ENCODE measurements at regions not wholly inside any gene's neighbourhood (a gene's known extent, or its start where the extent isn't known, plus 50 kb on each side); places are given as distances from the start of the nearest gene placed in this dataset.
"Not testable (repeated sequence)": the region's sequence is repeated elsewhere in the genome, so short reads cannot be mapped to it uniquely, and the experiment has no call there.

DNA sequence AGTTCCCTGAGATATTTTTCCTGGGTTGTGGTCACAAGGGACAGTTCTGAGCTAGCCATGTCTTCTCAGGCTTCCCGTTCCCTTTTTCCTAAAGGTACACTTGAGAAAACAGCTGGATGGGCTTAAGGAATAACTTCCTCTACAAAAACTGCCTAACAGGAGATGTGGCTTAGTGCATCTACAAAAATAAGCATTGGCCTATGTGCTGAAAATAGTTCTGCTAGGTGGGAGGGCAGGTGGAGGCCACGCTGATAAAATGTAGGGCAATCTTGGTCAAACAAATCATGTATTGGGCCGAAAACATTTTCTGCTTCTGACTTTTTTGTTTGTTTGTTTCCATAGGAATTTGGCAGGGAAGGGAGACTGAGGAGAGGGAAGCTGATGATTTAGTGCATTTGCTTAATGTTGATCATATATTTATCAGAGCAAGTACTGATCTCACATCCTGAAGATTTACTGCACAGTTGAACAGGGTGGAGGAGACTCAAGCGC lies 409.4 kb upstream of the FZD8 start:
- no peak for DNase-seq (ENCODE audit: low read depth)

DNA sequence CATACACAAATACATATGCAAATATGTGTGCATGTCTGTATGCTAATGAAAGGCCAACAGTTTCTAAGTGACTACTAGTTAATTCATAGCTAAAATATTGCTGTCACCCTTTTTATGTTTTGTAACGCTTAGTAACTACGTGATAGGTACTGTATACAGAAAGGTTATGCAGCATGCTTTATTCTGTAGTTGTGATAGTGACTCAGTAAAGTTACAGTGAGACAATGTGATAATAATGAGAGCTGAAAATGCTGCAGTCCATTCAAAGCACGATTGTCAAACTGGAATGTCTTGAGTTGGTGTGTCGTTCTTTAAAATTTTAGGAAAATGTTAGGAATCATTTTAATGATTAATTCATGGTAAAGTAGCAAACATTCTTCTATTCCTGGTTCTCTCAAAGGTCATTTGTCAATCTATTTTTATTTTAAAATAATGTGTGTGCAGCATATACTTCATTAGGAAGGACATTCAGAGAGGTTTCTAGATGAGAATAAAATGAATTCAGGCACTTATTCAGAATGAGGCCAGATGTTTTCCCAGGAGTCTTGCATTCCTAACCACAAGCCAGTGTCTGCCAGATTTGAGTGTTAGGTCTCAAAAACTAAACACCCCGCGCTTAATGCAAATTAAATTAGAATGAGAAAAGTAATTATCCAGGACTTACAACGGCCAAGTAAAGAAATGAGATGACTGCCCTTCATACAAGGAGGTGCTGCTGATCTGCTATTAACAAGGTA lies 408.8 kb upstream of the FZD8 start:
- DNase-seq (ENCODE audit: low read depth): no peak

DNA sequence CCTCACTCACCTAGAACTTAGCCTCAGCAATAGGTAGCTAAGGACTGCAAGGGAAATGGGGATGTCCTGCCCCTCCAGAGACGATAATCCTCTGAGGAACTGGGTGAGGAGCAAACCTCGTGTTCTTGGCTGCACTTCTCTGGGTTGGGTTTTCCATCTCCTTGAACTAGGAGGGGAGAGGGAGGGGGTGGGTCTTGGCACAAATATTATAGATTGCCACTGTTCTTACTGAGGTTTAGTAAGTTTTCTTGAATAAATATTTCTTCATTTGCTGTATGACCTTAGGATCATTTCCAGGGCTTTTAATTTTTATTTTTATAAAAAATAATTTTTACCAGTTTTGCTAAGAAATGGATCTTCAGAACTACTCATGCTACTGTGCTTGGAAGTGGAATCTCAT lies 406.7 kb upstream of the FZD8 start:
- DNase-seq (ENCODE audit: low read depth): no peak

DNA sequence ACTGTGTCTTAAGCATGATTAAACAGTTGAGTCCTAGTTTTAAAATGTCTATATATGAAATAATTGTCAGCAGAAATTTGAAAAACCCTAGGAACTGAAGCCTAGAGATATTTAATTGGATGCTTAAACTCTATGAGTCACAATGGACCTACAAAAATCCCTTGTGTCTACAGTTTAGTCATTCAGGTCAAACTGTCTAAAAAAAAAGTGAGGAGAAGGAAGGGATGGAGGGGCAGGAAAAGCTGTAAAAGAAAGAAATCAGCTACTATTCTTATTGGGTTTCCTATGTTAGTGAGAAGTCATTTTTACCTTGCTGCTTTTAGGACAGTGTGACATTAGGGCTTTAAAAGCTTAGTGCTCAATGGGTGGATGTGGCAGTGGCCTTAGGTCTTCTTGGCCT lies 406.1 kb upstream of the FZD8 start:
- no peak for DNase-seq (ENCODE audit: low read depth)

DNA sequence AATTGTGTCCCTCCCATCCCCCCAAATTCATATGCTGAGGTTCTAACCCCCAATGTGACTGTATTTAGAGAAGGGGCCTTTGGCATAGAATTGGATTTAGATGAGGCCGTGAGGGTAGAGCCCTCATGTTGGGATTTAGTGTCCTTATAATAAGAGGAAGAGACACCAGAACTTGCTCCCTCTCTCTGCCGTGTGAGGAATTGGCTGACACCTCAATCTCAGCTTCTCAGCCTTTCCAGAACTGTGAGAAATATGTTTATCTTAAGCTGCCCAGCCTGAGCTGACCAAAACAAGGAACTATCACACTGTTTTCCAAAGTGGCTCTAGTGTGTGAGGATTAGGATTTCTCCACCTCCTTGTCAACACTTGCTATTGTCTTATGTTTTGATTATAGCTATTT lies 400.0 kb upstream of the FZD8 start:
- DNase-seq (ENCODE audit: low read depth): no peak

DNA sequence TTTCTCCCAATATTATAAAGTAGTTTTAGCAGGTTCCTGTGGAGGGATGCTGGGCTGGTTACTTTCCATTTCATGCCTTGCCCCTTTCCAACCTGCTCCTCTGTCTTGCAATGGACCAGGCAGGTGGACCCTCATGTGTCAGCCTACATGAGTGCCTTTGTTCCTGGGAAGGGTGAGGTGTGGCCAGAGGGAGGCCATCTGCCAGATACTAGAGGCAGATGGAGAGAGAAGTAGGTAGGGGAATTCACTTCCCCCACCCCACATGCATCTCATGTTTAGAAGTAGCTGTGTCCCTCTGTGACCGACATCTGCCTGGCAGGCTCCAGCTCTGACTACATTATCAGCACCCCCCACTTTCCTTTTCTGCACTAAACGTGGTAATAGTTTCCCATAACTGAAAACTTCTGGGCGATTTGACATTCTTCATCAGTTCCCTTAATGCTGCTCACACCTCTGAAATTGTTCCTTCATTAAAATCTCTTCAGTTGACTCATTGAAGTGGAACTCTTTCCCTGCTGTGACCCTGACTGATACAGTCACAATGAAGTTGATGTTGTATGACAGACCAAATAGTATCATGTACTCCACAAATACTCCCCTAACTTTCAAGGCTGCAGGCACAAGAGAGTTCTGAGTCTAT lies 396.3 kb upstream of the FZD8 start:
- no peak for DNase-seq (ENCODE audit: low read depth)

DNA sequence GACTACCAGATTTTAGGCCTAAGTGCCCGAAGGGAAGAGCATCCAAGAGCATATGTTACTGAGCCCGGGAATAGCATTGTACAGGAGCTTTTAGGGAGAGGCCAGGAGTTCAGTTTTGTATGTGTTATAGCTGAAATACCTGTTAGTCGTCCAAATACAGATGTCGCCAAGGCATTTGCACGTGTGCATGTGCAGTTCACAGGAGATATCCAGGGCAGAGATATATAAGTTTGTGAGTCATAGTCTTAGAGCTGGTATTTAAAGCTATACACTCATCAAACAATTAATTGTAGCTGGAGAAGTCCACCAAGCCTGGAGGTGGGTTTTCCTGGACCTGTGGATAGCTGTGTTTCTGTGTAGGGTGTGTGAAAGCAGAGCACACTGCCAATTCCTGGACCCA lies 394.0 kb upstream of the FZD8 start:
- no peak for DNase-seq (ENCODE audit: low read depth)

DNA sequence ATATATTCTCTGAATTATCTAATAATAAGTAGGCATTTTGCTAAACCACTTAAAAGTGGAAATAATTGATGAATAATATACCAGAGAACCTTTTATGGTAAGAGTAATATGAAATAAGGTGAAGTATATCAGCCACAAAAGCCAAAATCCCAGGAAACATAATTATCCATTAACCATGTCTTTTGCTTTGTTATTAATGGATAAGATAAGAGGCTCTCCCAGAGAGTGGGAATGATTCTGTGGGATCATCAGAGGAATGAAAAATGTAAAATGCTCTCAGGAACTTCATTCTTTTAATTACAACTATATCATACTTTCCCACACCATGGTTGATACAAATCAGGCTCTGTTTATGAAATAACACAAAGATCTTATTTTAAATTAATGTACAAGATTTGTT lies 391.7 kb upstream of the FZD8 start:
- DNase-seq (ENCODE audit: low read depth): no peak

DNA sequence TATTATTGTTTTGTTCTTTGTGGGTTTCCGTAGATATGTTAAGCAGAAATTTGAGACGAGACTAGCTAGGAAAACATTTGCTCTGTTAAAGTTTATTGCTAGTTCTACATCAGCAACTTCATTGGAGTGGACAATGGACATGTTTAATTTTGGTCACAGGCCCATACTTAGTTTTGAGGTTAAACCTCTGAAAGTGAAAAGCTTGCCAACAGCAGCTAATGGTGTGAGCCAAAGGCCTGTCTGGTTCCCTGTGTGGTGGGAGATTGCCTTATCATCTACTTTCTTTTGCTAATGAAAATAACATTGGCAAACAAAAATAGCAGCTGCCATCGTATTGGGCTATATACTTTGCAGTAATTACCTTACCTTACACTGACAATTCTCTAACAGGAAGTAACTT lies 388.4 kb upstream of the FZD8 start:
- DNase-seq (ENCODE audit: low read depth): no peak

DNA sequence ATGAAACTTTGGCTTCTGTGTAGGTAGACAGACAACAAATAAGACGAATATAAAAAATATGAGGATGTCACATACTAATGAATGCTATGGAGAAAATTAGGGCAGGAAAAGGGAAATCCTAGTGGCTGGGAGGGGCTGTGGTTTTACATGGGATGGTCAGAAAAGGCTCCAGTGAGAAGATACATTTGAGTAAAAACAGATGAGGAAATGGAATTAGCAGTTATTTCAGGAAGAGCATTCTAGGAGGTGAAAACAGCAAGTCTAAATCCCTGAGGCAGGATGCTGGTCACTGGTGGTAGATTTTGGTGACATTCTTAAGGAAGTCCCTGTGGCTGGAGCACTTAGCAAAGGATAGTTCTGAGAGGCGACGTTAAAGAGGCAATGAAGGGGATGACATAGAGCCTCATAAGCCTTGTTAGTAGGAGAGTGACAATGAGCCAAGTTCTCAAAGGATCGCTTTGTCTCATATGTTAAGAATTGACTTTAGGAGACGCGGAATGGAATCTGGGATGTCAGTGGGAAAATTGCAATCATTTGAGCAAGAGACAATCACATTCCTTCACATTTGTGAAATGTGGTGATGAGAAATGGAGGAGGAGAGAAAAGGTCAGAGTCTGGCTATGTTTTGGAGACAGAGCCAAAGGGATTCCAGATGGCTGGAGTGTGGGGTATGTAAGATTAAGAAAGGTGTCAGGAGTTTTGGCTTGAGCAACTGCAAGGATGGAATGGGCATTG lies 384.7 kb upstream of the FZD8 start:
- DNase-seq (ENCODE audit: low read depth): no peak

DNA sequence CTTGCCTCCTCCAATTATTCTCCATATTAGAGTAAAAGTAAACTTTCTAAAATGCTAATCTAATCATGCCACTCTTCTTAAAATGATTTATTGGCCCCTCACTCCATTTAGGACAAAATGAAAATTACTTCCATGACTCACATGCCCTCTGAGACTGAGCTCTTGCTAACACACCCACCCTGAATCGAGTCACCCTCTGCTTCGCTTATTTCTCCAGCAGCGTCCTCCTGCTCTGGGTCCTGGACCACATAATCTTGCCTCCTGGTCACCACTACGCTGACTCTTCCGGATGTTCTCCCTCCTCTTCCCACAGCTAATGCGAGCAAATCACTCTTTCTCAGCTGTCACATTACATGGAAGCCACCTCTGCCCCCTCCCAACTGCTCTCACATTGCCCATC lies 384.0 kb upstream of the FZD8 start:
- DNase-seq (ENCODE audit: low read depth): no peak

DNA sequence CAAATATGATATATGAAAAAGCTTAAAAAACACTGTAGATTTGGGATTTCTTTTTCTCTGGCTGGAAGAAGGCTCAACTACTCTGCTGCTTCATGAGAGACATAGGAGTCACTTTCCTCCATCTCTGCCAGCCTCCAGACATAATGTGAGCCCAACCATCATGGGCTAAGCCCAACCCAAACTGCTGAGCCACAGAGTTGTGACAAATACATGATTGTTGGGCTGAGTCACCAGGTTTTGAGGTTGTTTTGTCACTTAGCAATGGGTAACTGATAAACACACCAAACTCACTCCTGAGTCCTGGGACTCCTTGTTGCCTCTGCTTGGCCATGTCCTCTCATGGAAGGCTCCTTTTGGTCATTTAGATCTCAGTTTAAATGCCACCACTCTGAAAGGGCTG lies 381.8 kb upstream of the FZD8 start:
- DNase-seq (ENCODE audit: low read depth): peak; percentile 61

DNA sequence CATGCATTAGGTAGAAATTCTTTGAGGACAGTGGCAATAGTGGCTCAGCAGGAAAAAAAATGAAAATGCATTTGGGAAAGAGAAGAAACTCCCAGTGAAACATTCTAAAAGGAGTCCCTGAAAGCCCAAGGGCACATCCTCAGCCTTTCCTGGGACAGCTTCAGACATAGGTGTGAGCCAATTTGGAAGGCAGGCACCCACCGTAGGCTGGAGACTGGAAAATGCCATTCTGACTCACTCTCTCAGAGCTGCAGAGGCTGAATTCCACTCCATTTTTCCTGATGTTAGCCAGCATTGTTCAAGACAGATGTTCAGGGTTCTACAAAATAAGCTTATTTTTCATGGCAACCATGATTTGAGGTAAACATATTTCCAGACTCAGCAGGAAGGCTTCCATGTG lies 379.0 kb upstream of the FZD8 start:
- no peak for DNase-seq (ENCODE audit: low read depth)

DNA sequence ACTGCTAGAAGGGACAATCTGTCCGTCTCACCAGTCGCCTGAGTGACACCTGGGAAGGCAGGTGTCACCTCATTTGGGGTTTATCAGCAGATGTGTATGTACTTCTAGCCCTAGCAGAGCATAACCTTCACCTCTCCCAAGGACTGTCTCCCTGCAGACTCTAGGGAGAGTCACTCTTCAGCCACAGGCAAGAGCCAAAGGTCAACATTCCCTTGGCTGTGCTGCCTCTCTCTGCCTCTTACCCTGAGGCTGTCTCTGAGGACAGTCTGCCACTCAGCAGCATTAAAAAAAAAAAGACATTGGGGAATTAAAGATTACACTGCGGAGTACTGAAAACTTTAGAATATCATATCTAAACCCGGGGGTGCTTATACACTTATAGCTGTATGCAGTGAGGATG lies 377.7 kb upstream of the FZD8 start:
- DNase-seq (ENCODE audit: low read depth): no peak

DNA sequence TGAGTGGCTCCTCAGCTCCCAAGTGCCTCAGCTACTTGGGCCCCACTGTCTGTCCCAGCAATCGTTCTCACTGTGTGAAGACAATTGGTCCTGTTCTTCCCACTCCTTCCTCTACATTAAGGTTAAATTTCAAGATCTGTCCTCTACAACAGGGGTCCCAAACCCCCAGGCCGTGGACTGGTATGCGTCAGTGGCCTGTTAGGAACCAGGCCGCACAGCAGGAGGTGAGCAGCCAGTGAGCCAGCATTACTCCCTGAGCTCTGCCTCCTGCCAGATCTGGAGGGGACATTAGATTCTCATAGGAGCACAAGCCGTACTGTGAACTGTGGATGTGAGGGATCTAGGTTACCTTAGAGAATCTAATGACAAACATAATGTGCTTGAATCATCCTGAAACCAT lies 376.9 kb upstream of the FZD8 start:
- no peak for DNase-seq (ENCODE audit: low read depth)

DNA sequence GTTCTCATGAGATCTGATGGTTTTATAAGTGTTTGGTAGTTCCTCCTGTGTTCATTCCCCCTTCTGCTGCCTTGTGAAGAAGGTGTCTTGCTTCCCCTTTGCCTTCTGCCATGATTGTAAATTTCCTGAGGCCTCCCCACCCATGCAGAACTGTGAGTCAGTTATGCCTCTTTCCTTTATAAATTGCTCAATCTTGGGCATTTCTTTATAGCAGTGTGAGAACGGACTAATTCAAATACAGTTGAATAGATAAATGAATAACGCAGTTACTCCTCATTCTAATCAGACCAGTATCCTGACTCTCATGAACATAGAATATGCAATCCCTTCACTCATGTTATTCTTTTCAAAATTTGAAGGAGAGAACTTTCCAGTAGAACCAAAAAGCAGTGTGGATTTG lies 375.0 kb upstream of the FZD8 start:
- peak; percentile 43 for DNase-seq (ENCODE audit: low read depth)

DNA sequence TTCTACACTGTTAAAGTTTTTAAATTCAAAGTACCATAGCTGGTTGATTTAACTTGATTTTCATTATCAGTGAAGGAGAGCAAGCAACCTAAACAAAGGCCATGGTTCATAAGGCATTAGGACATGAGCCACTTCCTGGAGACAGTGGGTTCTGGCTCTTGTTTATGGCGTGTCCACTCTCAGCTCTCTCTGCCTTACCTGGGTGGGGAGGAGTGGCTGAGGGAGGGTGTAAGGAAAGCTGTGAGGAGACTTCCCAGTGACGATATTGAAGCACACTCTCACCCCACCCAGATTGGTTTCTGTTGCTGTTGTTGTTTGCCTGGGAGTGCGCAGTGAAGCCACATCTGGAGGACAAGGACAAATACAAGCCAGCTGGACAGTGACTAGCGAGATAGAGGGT lies 365.3 kb upstream of the FZD8 start:
- DNase-seq (ENCODE audit: low read depth): no peak

DNA sequence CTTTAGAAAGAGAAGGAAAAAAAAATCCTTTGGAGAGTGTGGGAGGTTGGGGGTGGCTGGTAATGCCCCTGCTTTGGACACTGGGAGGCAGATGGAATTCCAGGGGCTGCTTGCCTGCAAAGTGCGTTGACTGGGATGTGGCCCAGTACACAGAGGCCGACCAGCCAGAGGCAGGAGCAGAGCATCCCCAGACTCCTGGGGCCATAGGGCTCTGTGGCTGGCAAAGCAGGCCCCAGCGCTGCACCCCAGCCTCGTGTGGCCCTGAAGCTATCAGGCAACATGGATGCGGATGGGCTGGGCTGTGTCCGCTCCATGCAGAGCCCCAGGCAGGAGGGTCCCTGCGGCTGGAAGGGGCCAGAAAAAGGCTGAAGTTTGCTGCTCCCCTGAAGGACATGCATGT lies 361.6 kb upstream of the FZD8 start:
- no peak for DNase-seq (ENCODE audit: low read depth)

DNA sequence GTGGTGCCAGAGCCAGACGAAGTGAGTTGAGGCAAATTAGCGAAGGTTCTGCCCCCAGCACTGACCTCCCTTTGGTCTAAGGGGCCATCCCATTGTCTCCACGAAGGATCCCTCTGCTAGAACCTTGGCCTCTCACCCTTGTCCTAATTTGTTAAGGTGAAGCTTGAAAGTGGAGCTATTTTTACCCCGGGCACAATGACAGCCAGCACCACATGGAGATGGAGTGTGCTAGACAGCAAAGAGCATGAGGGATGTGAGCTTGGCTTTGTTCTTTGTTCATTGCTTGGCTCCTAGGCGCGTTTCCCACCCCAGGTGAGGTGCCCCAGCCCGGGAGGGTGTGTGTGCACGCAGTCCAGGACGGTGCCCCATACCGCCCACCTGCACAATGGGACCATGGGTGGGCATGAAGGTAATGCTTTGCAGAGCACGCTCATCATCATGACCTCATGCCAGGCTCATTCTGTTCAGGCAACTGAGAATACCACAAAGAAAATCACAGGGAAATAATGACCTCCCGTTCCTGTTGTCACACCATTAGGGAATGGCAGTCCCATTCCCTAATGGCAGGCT lies 361.0 kb upstream of the FZD8 start:
- DNase-seq (ENCODE audit: low read depth): no peak

DNA sequence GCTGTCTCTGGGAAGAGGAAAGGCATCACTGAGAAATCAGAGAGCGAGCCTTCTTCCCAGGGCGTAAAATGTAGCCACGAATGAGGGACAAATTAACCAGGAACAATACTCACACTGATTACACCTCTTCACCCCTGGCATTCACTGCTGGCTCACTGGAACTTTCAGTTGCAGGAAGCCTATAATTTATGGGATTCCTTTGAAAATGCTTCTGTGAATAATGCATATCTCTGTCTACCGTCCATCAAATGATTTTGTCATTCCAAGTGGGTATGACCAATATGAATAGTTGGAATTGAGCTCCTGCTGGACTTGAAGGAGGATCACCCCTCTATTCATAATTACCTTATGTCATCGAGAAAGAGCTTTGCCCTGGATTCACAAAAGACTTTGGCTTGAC lies 360.3 kb upstream of the FZD8 start:
- no peak for DNase-seq (ENCODE audit: low read depth)

DNA sequence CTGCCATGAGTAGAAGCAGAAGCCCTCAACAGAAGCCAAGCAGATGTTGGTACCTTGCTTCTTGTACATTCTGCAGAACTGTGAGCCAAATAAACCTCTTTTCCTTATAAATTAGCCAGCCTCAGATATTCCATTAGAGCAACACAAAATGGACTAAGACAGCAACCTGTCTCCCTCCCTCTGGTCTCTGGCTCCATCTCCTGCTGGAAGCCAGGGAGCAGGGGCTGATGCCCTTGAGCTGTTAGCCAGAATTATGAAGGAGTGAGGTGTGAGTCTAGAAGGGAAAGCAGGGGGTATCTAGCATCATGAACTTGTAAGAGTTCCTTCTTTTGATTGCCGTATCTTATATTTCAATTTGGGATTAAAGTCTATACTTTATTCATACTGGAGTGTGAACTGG lies 358.7 kb upstream of the FZD8 start:
- DNase-seq (ENCODE audit: low read depth): not testable (repeated sequence)

DNA sequence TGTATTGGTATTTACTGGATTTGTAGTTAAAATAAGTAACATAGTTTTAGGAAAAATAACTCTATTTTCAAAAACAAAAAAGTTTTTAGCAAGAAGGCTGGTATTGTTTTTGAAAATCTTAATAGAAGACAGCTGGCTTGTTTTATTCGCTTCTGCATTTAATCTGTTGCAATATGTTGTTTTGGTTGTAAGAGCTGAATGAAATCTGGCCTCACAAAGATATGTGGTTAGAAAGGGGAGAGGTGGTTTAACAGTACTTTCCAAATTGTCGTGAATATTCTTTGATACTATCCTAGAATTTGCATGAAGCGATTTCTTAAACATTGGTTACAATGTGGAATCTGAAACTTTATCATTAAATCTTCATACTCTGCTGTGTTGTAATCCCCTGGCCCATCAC lies 355.9 kb upstream of the FZD8 start:
- no peak for DNase-seq (ENCODE audit: low read depth)

DNA sequence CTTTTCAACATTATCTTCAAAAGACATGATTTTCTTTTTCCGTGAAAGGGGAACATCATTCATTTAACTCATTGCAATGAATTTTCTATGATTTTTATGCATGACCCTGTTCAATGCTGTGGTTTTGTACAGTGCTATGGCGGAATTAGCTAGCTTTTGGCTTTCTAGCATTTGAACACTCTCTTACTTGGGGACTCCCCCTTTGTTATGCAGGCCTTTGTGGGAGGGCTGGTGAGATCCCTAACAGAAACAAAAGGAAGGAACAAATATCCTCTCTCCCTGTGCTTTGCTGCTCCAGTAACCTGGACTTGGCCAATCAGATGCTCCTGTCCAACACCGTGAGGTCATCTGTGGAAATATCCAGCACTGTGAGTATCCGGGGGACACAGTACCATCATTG lies 353.4 kb upstream of the FZD8 start:
- no peak for DNase-seq (ENCODE audit: low read depth)

Measured in amniotic epithelial cell (primary cell).